PC-9 (cell line): ENCODE measurements at regions not wholly inside any gene's neighbourhood (a gene's known extent, or its start where the extent isn't known, plus 50 kb on each side); places are given as distances from the start of the nearest gene placed in this dataset.

Source experiments
- CTCF ChIP-seq: fragments of 200-600 bp; sonication (generic); conservative IDR thresholded peaks from 2 replicates; pipeline ENCODE4 v1.6.1; 2017; ENCODE audit warnings: mixed run types, antibody characterized with exemption, mild to moderate bottlenecking, moderate library complexity
- EZH2 ChIP-seq: fragments of 200-600 bp; sonication (generic); IDR thresholded peaks from 2 replicates; pipeline ENCODE4 v1.8.0; 2017; ENCODE audit warnings: antibody characterized with exemption, low read depth

GRCh38 chr2:15764683-15765011 is 173.0 kb downstream of the DDX1 start:
- TF ChIP-seq CTCF (no peak), EZH2 (no peak)
